Ishikawa (cell line): ENCODE measurements at regions not wholly inside any gene's neighbourhood (a gene's known extent, or its start where the extent isn't known, plus 50 kb on each side); places are given as distances from the start of the nearest gene placed in this dataset.
A peak's percentile ranks its signal among the peaks of the same experiment; 100 is the strongest.

ENCODE experiments used
- CEBPB ChIP-seq: IDR thresholded peaks from 2 replicates; pipeline ENCODE4 v1.6.1; 2012
- CREB1 ChIP-seq: IDR thresholded peaks from 2 replicates; pipeline ENCODE4 v1.6.1; 2012; ENCODE audit warnings: low read depth
- EGR1 ChIP-seq: IDR thresholded peaks from 2 replicates; pipeline ENCODE4 v1.6.1; 2012
- EP300 ChIP-seq: IDR thresholded peaks from 2 replicates; pipeline ENCODE4 v1.6.1; 2012; ENCODE audit warnings: borderline replicate concordance
- FOXM1 ChIP-seq: IDR thresholded peaks from 2 replicates; pipeline ENCODE4 v1.6.1; 2012; ENCODE audit warnings: low read depth, borderline replicate concordance
- NFIC ChIP-seq: IDR thresholded peaks from 2 replicates; pipeline ENCODE4 v1.6.1; 2012
- RAD21 ChIP-seq: IDR thresholded peaks from 2 replicates; pipeline ENCODE4 v1.6.1; 2012; ENCODE audit warnings: low read depth
- REST ChIP-seq: IDR thresholded peaks from 2 replicates; pipeline ENCODE4 v1.6.1; 2012; ENCODE audit warnings: low read depth, mild to moderate bottlenecking
- TAF1 ChIP-seq: IDR thresholded peaks from 2 replicates; pipeline ENCODE4 v1.6.1; 2012; ENCODE audit warnings: low read depth, mild to moderate bottlenecking
- TCF12 ChIP-seq: IDR thresholded peaks from 2 replicates; pipeline ENCODE4 v1.6.1; 2012; ENCODE audit warnings: low read depth
- TEAD4 ChIP-seq: IDR thresholded peaks from 2 replicates; pipeline ENCODE4 v1.6.1; 2012
- USF1 ChIP-seq: IDR thresholded peaks from 2 replicates; pipeline ENCODE4 v1.6.1; 2012
- YY1 ChIP-seq: IDR thresholded peaks from 2 replicates; pipeline ENCODE4 v1.6.1; 2012; ENCODE audit warnings: low read depth
- ZBTB7A ChIP-seq: IDR thresholded peaks from 2 replicates; pipeline ENCODE4 v1.6.1; 2012; ENCODE audit warnings: low read depth
- TF ChIP-seq, protein P1 (sequence below): IDR thresholded peaks from 2 replicates; pipeline ENCODE4 v1.6.1; 2012

DNA sequence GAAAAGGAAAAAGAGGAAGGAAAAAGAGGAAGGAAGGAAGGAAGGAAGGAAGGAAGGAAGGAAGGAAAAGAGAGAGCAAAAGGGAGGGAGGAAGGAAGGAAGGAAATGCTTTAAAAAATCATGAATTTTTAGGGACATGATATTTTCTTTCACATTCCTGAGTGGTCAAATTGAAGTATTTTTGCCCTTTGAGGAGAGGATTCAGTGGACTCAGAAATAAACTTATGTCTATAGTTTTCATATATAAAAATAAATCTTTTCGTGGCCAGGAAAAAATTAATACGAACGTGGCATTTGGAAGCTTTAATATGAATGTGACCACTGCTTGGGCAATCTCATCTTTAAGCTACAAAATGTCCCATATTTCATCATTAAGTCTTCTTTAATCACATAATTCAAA, 183.0 kb upstream of the TMCO5A start:
- TF ChIP-seq YY1 = no peak
- no peak for TF ChIP-seq RAD21
- no peak for TF ChIP-seq EGR1
- no peak for TF ChIP-seq EP300
- no peak for TF ChIP-seq REST
- TF ChIP-seq USF1 = no peak
- TF ChIP-seq TCF12 = no peak
- TF ChIP-seq TAF1 = no peak
- TF ChIP-seq CREB1 = no peak
- TF ChIP-seq, protein P1, sequence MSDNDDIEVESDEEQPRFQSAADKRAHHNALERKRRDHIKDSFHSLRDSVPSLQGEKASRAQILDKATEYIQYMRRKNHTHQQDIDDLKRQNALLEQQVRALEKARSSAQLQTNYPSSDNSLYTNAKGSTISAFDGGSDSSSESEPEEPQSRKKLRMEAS = no peak
- TF ChIP-seq TEAD4 = no peak
- no peak for TF ChIP-seq ZBTB7A
- TF ChIP-seq FOXM1 = no peak
- TF ChIP-seq NFIC = no peak
- TF ChIP-seq CEBPB = no peak

DNA sequence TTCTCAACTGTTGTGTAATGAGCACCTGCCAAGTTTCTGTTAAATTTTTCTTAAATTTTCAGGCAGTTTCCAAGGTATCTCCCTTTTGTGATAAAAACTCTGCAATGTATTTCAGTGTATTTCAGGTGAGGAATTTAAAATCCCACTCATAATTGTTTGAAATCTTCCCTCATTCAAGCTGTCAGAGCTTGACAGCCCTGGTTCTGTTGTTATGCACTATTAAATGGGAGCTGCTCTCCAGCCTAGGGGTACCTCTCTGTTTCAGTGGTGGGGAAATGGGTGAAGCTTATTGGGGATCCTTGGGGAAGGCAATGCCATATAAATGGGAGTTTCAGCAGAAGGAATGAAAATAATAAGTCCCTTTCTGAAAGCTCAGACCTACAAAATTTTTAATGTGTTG, 178.0 kb upstream of the TMCO5A start:
- no peak for TF ChIP-seq CREB1
- TF ChIP-seq USF1 = no peak
- TF ChIP-seq, protein P1 = no peak
- no peak for TF ChIP-seq CEBPB
- no peak for TF ChIP-seq TCF12
- no peak for TF ChIP-seq TAF1
- TF ChIP-seq FOXM1 = no peak
- no peak for TF ChIP-seq TEAD4
- TF ChIP-seq EP300 = no peak

GRCh38 chr15:37758412-37758811, 176.0 kb upstream of the TMCO5A start:
- TF ChIP-seq RAD21 (no peak), TEAD4 (no peak), ZBTB7A (no peak), EGR1 (no peak), FOXM1 (no peak), REST (no peak), TAF1 (no peak), USF1 (no peak), TCF12 (no peak), CREB1 (no peak), NFIC (no peak), EP300 (no peak), CEBPB (no peak), YY1 (no peak)
- TF ChIP-seq, protein P1 = no peak

- TF ChIP-seq YY1 = peak; percentile 48; the same call in 1 of the 2 replicates
- peak; percentile 19 for TF ChIP-seq RAD21
- TF ChIP-seq EGR1 = no peak
Measured at GRCh38 chr15:37764733-37765191, 169.7 kb upstream of the TMCO5A start.

- TF ChIP-seq TEAD4 (no peak), ZBTB7A (no peak), NFIC (no peak), EGR1 (no peak), YY1 (no peak), USF1 (no peak), CEBPB (no peak), CREB1 (no peak), RAD21 (no peak), FOXM1 (no peak), EP300 (no peak), TAF1 (no peak), TCF12 (no peak), REST (no peak)
- TF ChIP-seq, protein P1 = no peak
Measured at GRCh38 chr15:37765786-37766185, 168.7 kb upstream of the TMCO5A start.
